ENCODE measurements at regions not wholly inside any gene's neighbourhood (a gene's known extent, or its start where the extent isn't known, plus 50 kb on each side); places are given as distances from the start of the nearest gene placed in this dataset.

GRCh38 chr4:53716011-53716410 lies 124.7 kb upstream of the LNX1 start:
- intact Hi-C loops (cut with DNase I; ENCODE audit: low total_unique reads): no loop called here
- H3K27me3 ChIP-seq: no peaks in the 10 kb centered on the region
- H3K4me3 ChIP-seq: no peak overlapping the region
- no peak for DNase-seq (ENCODE audit: low spot score in 2 of 2)
- TF ChIP-seq POLR2A (IDR thresholded peaks at IDR 0.05) (no peak), CTCF (IDR thresholded peaks at IDR 0.05) (no peak), POLR2AphosphoS5 (IDR thresholded peaks at IDR 0.05) (no peak)
- H3K27ac ChIP-seq: no peak overlapping the region
- no peaks in the 10 kb centered on the region for H3K36me3 ChIP-seq
- no peaks in the 10 kb centered on the region for H3K9me3 ChIP-seq
- H3K4me1 ChIP-seq: no peaks in the 10 kb centered on the region

GRCh38 chr4:53714236-53715140 lies 123.2 kb upstream of the LNX1 start:
- Histone ChIP-seq H3K27me3 (no peaks in the 10 kb centered on the region), H3K4me3 (no peak overlapping the region), H3K9me3 (no peaks in the 10 kb centered on the region), H3K36me3 (no peaks in the 10 kb centered on the region), H3K4me1 (no peaks in the 10 kb centered on the region), H3K27ac (no peak overlapping the region)
- no peak for TF ChIP-seq CTCF (IDR thresholded peaks at IDR 0.05)
- TF ChIP-seq POLR2A (IDR thresholded peaks at IDR 0.05): no peak
- TF ChIP-seq POLR2AphosphoS5 (IDR thresholded peaks at IDR 0.05): no peak
- no peak for DNase-seq (ENCODE audit: low spot score in 2 of 2)
- intact Hi-C loops (cut with DNase I; ENCODE audit: low total_unique reads): no loop called here

GRCh38 chr4:53713767-53714166 lies 122.5 kb upstream of the LNX1 start:
- H3K27me3 ChIP-seq: no peaks in the 10 kb centered on the region
- no peaks in the 10 kb centered on the region for H3K9me3 ChIP-seq
- no peaks in the 10 kb centered on the region for H3K36me3 ChIP-seq
- H3K4me1 ChIP-seq: no peaks in the 10 kb centered on the region
- no peak overlapping the region for H3K27ac ChIP-seq
- intact Hi-C loops (cut with DNase I; ENCODE audit: low total_unique reads): no loop called here
- TF ChIP-seq CTCF (IDR thresholded peaks at IDR 0.05) (no peak), POLR2AphosphoS5 (IDR thresholded peaks at IDR 0.05) (no peak), POLR2A (IDR thresholded peaks at IDR 0.05) (no peak)
- no peak for DNase-seq (ENCODE audit: low spot score in 2 of 2)
- no peak overlapping the region for H3K4me3 ChIP-seq

GRCh38 chr4:53713296-53713695 lies 122.0 kb upstream of the LNX1 start:
- Histone ChIP-seq H3K9me3 (no peaks in the 10 kb centered on the region), H3K27me3 (no peaks in the 10 kb centered on the region), H3K4me3 (no peak overlapping the region), H3K4me1 (no peaks in the 10 kb centered on the region), H3K36me3 (no peaks in the 10 kb centered on the region), H3K27ac (no peak overlapping the region)
- intact Hi-C loops (cut with DNase I; ENCODE audit: low total_unique reads): no loop called here
- DNase-seq (ENCODE audit: low spot score in 2 of 2): no peak
- TF ChIP-seq CTCF (IDR thresholded peaks at IDR 0.05): no peak
- TF ChIP-seq POLR2A (IDR thresholded peaks at IDR 0.05): no peak
- no peak for TF ChIP-seq POLR2AphosphoS5 (IDR thresholded peaks at IDR 0.05)

- Histone ChIP-seq H3K9me3 (no peaks in the 10 kb centered on the region), H3K4me1 (no peaks in the 10 kb centered on the region), H3K4me3 (no peak overlapping the region), H3K27me3 (no peaks in the 10 kb centered on the region), H3K36me3 (no peaks in the 10 kb centered on the region), H3K27ac (no peak overlapping the region)
- TF ChIP-seq POLR2AphosphoS5 (IDR thresholded peaks at IDR 0.05) (no peak), POLR2A (IDR thresholded peaks at IDR 0.05) (no peak), CTCF (IDR thresholded peaks at IDR 0.05) (no peak)
- no peak for DNase-seq (ENCODE audit: low spot score in 2 of 2)
- intact Hi-C loops (cut with DNase I; ENCODE audit: low total_unique reads): no loop called here
Measured at GRCh38 chr4:53712408-53713020, 121.2 kb upstream of the LNX1 start.
